Caco-2 (cell line): ENCODE measurements at regions not wholly inside any gene's neighbourhood (a gene's known extent, or its start where the extent isn't known, plus 50 kb on each side); places are given as distances from the start of the nearest gene placed in this dataset.

ENCODE experiments used
- BruUV-seq: library from RNA; stranded (reverse); fragments of 400-500 nt; replicated peaks from 2 replicates; lab custom pipeline; 2021; lab: Mats Ljungman, UMichigan
- CTCF ChIA-PET: fragments of 300-600 bp; sonication (Branson Sonifier 250); formaldehyde crosslinking; loops from one replicate; lab custom pipeline; 2022; ENCODE audit warnings: antibody characterized with exemption; lab: Charles Lee
- POLR2A ChIA-PET: fragments of 300-600 bp; sonication (Branson Sonifier 250); formaldehyde crosslinking; loops from one replicate; lab custom pipeline; 2022; ENCODE audit warnings: antibody characterized with exemption; lab: Charles Lee
- DNase-seq, 2 experiments: peaks; one replicate each; pipeline versions ENCODE4 v3.0.0 to v3.0.0-alpha.2; 2020 to 2022
- H3K27me3 ChIP-seq: replicated peaks from 2 replicates; pipeline ENCODE4 v1.6.0; 2011; ENCODE audit warnings: low read length; ENCODE audit not compliant: control insufficient read depth, insufficient read depth
- H3K36me3 ChIP-seq: 2 replicates; pipeline ENCODE4 v1.5.1; 2011; ENCODE audit warnings: low read length; ENCODE audit not compliant: control insufficient read depth, insufficient read depth
- H3K4me1 ChIP-seq: fragments of 250-450 bp; sonication (Bioruptor Pico); 2 replicates; pipeline ENCODE4 v1.5.1; 2020; ENCODE audit warnings: mild to moderate bottlenecking
- H3K4me3 ChIP-seq: 2 replicates; pipeline ENCODE4 v1.5.1; 2011; ENCODE audit warnings: low read depth, mild to moderate bottlenecking, control low read depth, low read length
- H3K9me3 ChIP-seq: fragments of 250-450 bp; sonication (Bioruptor Pico); 2 replicates; pipeline ENCODE4 v1.5.1; 2020; ENCODE audit warnings: mild to moderate bottlenecking, moderate library complexity
- H3K27ac Mint-ChIP-seq: one replicate; pipeline ENCODE4 v1.8.0; 2022; ENCODE audit warnings: mixed read lengths; ENCODE audit not compliant: unreplicated experiment
- H3K27me3 Mint-ChIP-seq: one replicate; pipeline ENCODE4 v1.8.0; 2022; ENCODE audit warnings: mixed read lengths; ENCODE audit not compliant: insufficient read depth, unreplicated experiment
- H3K36me3 Mint-ChIP-seq: one replicate; pipeline ENCODE4 v1.8.0; 2022; ENCODE audit warnings: mild to moderate bottlenecking, mixed read lengths; ENCODE audit not compliant: insufficient read depth, unreplicated experiment
- H3K4me1 Mint-ChIP-seq: one replicate; pipeline ENCODE4 v1.8.0; 2022; ENCODE audit warnings: low read depth, mixed read lengths; ENCODE audit not compliant: unreplicated experiment
- H3K4me3 Mint-ChIP-seq: one replicate; pipeline ENCODE4 v1.8.0; 2022; ENCODE audit warnings: mild to moderate bottlenecking, moderate library complexity, mixed read lengths; ENCODE audit not compliant: unreplicated experiment
- H3K9me3 Mint-ChIP-seq: one replicate; pipeline ENCODE4 v1.8.0; 2022; ENCODE audit warnings: mixed read lengths; ENCODE audit not compliant: unreplicated experiment
- CTCF ChIP-seq, 2 experiments: fragments of 200-600 bp in 1 of 2; IDR thresholded peaks; 1 replicate in 1 of 2; 2 replicates in 1 of 2; pipeline versions ENCODE4 v1.5.1 to v1.8.0; 2011 to 2022; ENCODE audit warnings: antibody characterized with exemption in 1 of 2, control low read depth in 1 of 2, inconsistent platforms in 1 of 2, low read depth in 1 of 2, low read length in 1 of 2, mild to moderate bottlenecking in 1 of 2, moderate library complexity in 1 of 2; ENCODE audit not compliant: insufficient read depth in 1 of 2, severe bottlenecking in 1 of 2, unreplicated experiment in 1 of 2
- intact Hi-C: fragments of 100-400 bp; cut with micrococcal nuclease; formaldehyde crosslinking; loops from one replicate; pipeline ENCODE4 v1.10.0; 2022; ENCODE audit not compliant: unreplicated experiment

DNA sequence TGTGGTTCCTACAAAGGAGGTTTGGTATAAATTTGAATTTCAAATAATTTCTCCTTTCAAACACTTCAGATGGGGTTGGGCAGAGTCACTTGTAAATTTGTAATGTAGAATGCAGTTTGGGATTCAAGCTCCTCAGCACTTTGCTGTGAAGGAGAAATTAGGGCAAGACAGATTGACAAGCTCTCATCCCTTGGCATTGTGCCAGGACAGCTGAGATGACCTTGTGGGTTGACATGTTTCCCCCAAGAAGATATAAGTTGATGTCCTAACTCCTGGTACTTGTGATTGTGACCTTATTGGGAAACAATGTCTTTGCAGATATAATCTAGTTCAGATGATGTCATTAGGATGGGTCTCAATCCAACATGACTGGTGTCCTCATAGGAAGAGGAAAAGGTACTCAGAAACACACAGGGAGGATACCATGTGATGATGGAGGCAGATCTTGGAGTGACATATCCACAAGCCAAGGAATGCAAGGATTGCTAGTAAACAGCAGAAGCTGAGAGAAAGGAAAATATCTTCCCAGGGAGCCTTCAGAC, 408.3 kb downstream of the MED10 start:
- H3K27me3 Mint-ChIP-seq: no peaks in the 10 kb centered on the region
- Histone ChIP-seq H3K4me1 (no peaks in the 10 kb centered on the region), H3K36me3 (no peaks in the 10 kb centered on the region), H3K27me3 (no peaks in the 10 kb centered on the region), H3K4me3 (no peak overlapping the region), H3K9me3 (no peaks in the 10 kb centered on the region)
- H3K36me3 Mint-ChIP-seq: no peaks in the 10 kb centered on the region
- no peaks in the 10 kb centered on the region for H3K4me1 Mint-ChIP-seq
- no peak for TF ChIP-seq CTCF (IDR thresholded peaks at IDR 0.05; ENCODE audit: insufficient read depth in 1 of 2, low read depth in 1 of 2, low read length in 1 of 2, severe bottlenecking in 1 of 2, unreplicated experiment in 1 of 2)
- ChIA-PET POLR2A (no interaction called here), CTCF (no interaction called here)
- no peak overlapping the region for H3K4me3 Mint-ChIP-seq
- intact Hi-C loops: no loop called here
- peaks cover 10% of the 10 kb centered on the region for H3K9me3 Mint-ChIP-seq
- H3K27ac Mint-ChIP-seq: no peak overlapping the region
- no TSS peak for BruUV-seq
- DNase-seq: no peak

GRCh38 chr5:5968981-5969380, 409.4 kb downstream of the MED10 start:
- H3K9me3 ChIP-seq: no peaks in the 10 kb centered on the region
- POLR2A ChIA-PET: no interaction called here
- no peaks in the 10 kb centered on the region for H3K27me3 ChIP-seq
- H3K27me3 Mint-ChIP-seq: no peaks in the 10 kb centered on the region
- CTCF ChIA-PET: no interaction called here
- H3K36me3 ChIP-seq: no peaks in the 10 kb centered on the region
- H3K9me3 Mint-ChIP-seq: peaks cover 13% of the 10 kb centered on the region
- intact Hi-C loops: no loop called here
- TF ChIP-seq CTCF (IDR thresholded peaks at IDR 0.05; ENCODE audit: insufficient read depth in 1 of 2, low read depth in 1 of 2, low read length in 1 of 2, severe bottlenecking in 1 of 2, unreplicated experiment in 1 of 2): no peak
- H3K4me1 Mint-ChIP-seq: no peaks in the 10 kb centered on the region
- H3K36me3 Mint-ChIP-seq: no peaks in the 10 kb centered on the region
- DNase-seq: no peak
- no peaks in the 10 kb centered on the region for H3K4me1 ChIP-seq
- no peak overlapping the region for H3K4me3 Mint-ChIP-seq
- BruUV-seq: no TSS peak
- H3K4me3 ChIP-seq: no peak overlapping the region
- no peak overlapping the region for H3K27ac Mint-ChIP-seq

GRCh38 chr5:5967944-5968343, 410.4 kb downstream of the MED10 start:
- Mint-ChIP-seq H3K9me3 (peaks cover 13% of the 10 kb centered on the region), H3K4me3 (no peak overlapping the region), H3K36me3 (no peaks in the 10 kb centered on the region), H3K4me1 (no peaks in the 10 kb centered on the region), H3K27ac (no peak overlapping the region), H3K27me3 (no peaks in the 10 kb centered on the region)
- Histone ChIP-seq H3K4me1 (no peaks in the 10 kb centered on the region), H3K9me3 (no peaks in the 10 kb centered on the region), H3K36me3 (no peaks in the 10 kb centered on the region), H3K4me3 (no peak overlapping the region), H3K27me3 (no peaks in the 10 kb centered on the region)
- CTCF ChIA-PET: no interaction called here
- no TSS peak for BruUV-seq
- intact Hi-C loops: no loop called here
- DNase-seq: no peak
- POLR2A ChIA-PET: no interaction called here
- TF ChIP-seq CTCF (IDR thresholded peaks at IDR 0.05; ENCODE audit: insufficient read depth in 1 of 2, low read depth in 1 of 2, low read length in 1 of 2, severe bottlenecking in 1 of 2, unreplicated experiment in 1 of 2): no peak
